Amniotic stem cell (primary cell): ENCODE measurements at regions not wholly inside any gene's neighbourhood (a gene's known extent, or its start where the extent isn't known, plus 50 kb on each side); places are given as distances from the start of the nearest gene placed in this dataset.

Source experiments
- DNase-seq: peaks from one replicate; lab custom pipeline; 2025; lab: John Stamatoyannopoulos, UW

- DNase-seq = no peak
These were observed 91.2 kb upstream of the SPATA31C2 start for GRCh38 chr9:88229434-88229833.

- DNase-seq = no peak
These were observed 86.7 kb upstream of the SPATA31C2 start for GRCh38 chr9:88224938-88225337.

GRCh38 chr9:88221105-88221504 is 82.8 kb upstream of the SPATA31C2 start:
- DNase-seq = no peak

GRCh38 chr9:88220652-88221051 is 82.4 kb upstream of the SPATA31C2 start:
- no peak for DNase-seq

- no peak for DNase-seq
These were observed 81.3 kb upstream of the SPATA31C2 start for GRCh38 chr9:88219601-88220000.

- no peak for DNase-seq
These were observed 80.5 kb upstream of the SPATA31C2 start for GRCh38 chr9:88218726-88219125.

GRCh38 chr9:88216126-88216995 is 78.1 kb upstream of the SPATA31C2 start:
- no peak for DNase-seq

- no peak for DNase-seq
These were observed 77.2 kb upstream of the SPATA31C2 start for GRCh38 chr9:88215196-88216125.

- no peak for DNase-seq
These were observed 64.0 kb upstream of the SPATA31C2 start for GRCh38 chr9:88202321-88202720.

- no peak for DNase-seq
These were observed 60.1 kb upstream of the SPATA31C2 start for GRCh38 chr9:88198341-88198807.

GRCh38 chr9:88197781-88198340 is 59.6 kb upstream of the SPATA31C2 start:
- no peak for DNase-seq

GRCh38 chr9:88197016-88197415 is 58.7 kb upstream of the SPATA31C2 start:
- no peak for DNase-seq

- DNase-seq = no peak
These were observed 58.0 kb upstream of the SPATA31C2 start for GRCh38 chr9:88196142-88196790.

GRCh38 chr9:88193766-88194165 is 55.5 kb upstream of the SPATA31C2 start:
- no peak for DNase-seq

- no peak for DNase-seq
These were observed 53.2 kb upstream of the SPATA31C2 start for GRCh38 chr9:88191456-88191855.

GRCh38 chr9:88189371-88189770 is 51.1 kb upstream of the SPATA31C2 start:
- DNase-seq = no peak
